SJSA1 (cell line): ENCODE measurements at regions not wholly inside any gene's neighbourhood (a gene's known extent, or its start where the extent isn't known, plus 50 kb on each side); places are given as distances from the start of the nearest gene placed in this dataset.

Experiments used
- DNase-seq, 2 experiments: peaks; one replicate each; pipeline ENCODE4 v3.0.0-alpha.2; 2015 to 2020; ENCODE audit warnings: low spot score in 2 of 2, low read depth in 1 of 2
- H3K27ac ChIP-seq: fragments of 250-450 bp; sonication (Bioruptor Pico); 2 replicates; pipeline ENCODE4 v1.5.1; 2020; ENCODE audit warnings: mild to moderate bottlenecking, moderate library complexity
- H3K27me3 ChIP-seq: fragments of 250-450 bp; sonication (Bioruptor Pico); replicated peaks from 2 replicates; pipeline ENCODE4 v1.5.1; 2020; ENCODE audit warnings: mild to moderate bottlenecking, moderate library complexity
- H3K36me3 ChIP-seq: fragments of 250-450 bp; sonication (Bioruptor Pico); 2 replicates; pipeline ENCODE4 v1.5.1; 2020; ENCODE audit warnings: mild to moderate bottlenecking
- H3K4me1 ChIP-seq: fragments of 250-450 bp; sonication (Bioruptor Pico); replicated peaks from 2 replicates; pipeline ENCODE4 v1.6.1; 2021; ENCODE audit warnings: mild to moderate bottlenecking
- H3K4me3 ChIP-seq: fragments of 250-450 bp; sonication (Bioruptor Pico); 2 replicates; pipeline ENCODE4 v1.5.1; 2020; ENCODE audit warnings: mild to moderate bottlenecking
- H3K9me3 ChIP-seq: fragments of 250-450 bp; sonication (Bioruptor Pico); replicated peaks from 2 replicates; pipeline ENCODE4 v1.5.1; 2020; ENCODE audit warnings: mild to moderate bottlenecking

- no peaks in the 10 kb centered on the region for H3K36me3 ChIP-seq
- no peak overlapping the region for H3K4me3 ChIP-seq
- DNase-seq = no peak
- no peaks in the 10 kb centered on the region for H3K27me3 ChIP-seq
- no peaks in the 10 kb centered on the region for H3K4me1 ChIP-seq
- no peak overlapping the region for H3K27ac ChIP-seq
- no peaks in the 10 kb centered on the region for H3K9me3 ChIP-seq
Observed at GRCh38 chr11:10379426-10379825, 74.6 kb downstream of the ADM start.

GRCh38 chr11:10379871-10380568, 75.0 kb upstream of the AMPD3 start:
- no peak for DNase-seq
- no peaks in the 10 kb centered on the region for H3K27me3 ChIP-seq
- H3K27ac ChIP-seq = no peak overlapping the region
- H3K4me1 ChIP-seq = no peaks in the 10 kb centered on the region
- no peak overlapping the region for H3K4me3 ChIP-seq
- H3K9me3 ChIP-seq = no peaks in the 10 kb centered on the region
- H3K36me3 ChIP-seq = no peaks in the 10 kb centered on the region

- H3K36me3 ChIP-seq = no peaks in the 10 kb centered on the region
- H3K9me3 ChIP-seq = no peaks in the 10 kb centered on the region
- no peaks in the 10 kb centered on the region for H3K4me1 ChIP-seq
- no peak for DNase-seq
- no peaks in the 10 kb centered on the region for H3K27me3 ChIP-seq
- H3K4me3 ChIP-seq = no peak overlapping the region
- no peak overlapping the region for H3K27ac ChIP-seq
Observed at GRCh38 chr11:10380921-10381320, 74.1 kb upstream of the AMPD3 start.

GRCh38 chr11:10381736-10382135, 73.3 kb upstream of the AMPD3 start:
- Histone ChIP-seq H3K27me3 (no peaks in the 10 kb centered on the region), H3K27ac (no peak overlapping the region), H3K9me3 (no peaks in the 10 kb centered on the region), H3K4me3 (no peak overlapping the region), H3K4me1 (no peaks in the 10 kb centered on the region), H3K36me3 (no peaks in the 10 kb centered on the region)
- DNase-seq = no peak

- peak in 1 of 2 experiments; percentile 17 for DNase-seq
- Histone ChIP-seq H3K4me3 (no peak overlapping the region), H3K27ac (no peak overlapping the region), H3K36me3 (no peaks in the 10 kb centered on the region), H3K27me3 (no peaks in the 10 kb centered on the region), H3K9me3 (no peaks in the 10 kb centered on the region), H3K4me1 (no peaks in the 10 kb centered on the region)
Observed at GRCh38 chr11:10382518-10382917, 72.5 kb upstream of the AMPD3 start.

- Histone ChIP-seq H3K4me1 (no peaks in the 10 kb centered on the region), H3K27me3 (no peaks in the 10 kb centered on the region), H3K27ac (no peak overlapping the region), H3K36me3 (no peaks in the 10 kb centered on the region), H3K4me3 (no peak overlapping the region), H3K9me3 (no peaks in the 10 kb centered on the region)
- no peak for DNase-seq
Observed at GRCh38 chr11:10385696-10386095, 69.4 kb upstream of the AMPD3 start.

- Histone ChIP-seq H3K36me3 (no peaks in the 10 kb centered on the region), H3K27ac (no peak overlapping the region), H3K4me3 (no peak overlapping the region), H3K4me1 (no peaks in the 10 kb centered on the region), H3K27me3 (no peaks in the 10 kb centered on the region), H3K9me3 (no peaks in the 10 kb centered on the region)
- no peak for DNase-seq
Observed at GRCh38 chr11:10386361-10386760, 68.7 kb upstream of the AMPD3 start.

- no peak for DNase-seq
- no peaks in the 10 kb centered on the region for H3K9me3 ChIP-seq
- H3K27me3 ChIP-seq = no peaks in the 10 kb centered on the region
- no peak overlapping the region for H3K27ac ChIP-seq
- H3K36me3 ChIP-seq = no peaks in the 10 kb centered on the region
- no peaks in the 10 kb centered on the region for H3K4me1 ChIP-seq
- H3K4me3 ChIP-seq = no peak overlapping the region
Observed at GRCh38 chr11:10386861-10387205, 68.2 kb upstream of the AMPD3 start.

- no peaks in the 10 kb centered on the region for H3K36me3 ChIP-seq
- H3K4me1 ChIP-seq = no peaks in the 10 kb centered on the region
- no peak overlapping the region for H3K4me3 ChIP-seq
- no peak overlapping the region for H3K27ac ChIP-seq
- no peaks in the 10 kb centered on the region for H3K9me3 ChIP-seq
- no peaks in the 10 kb centered on the region for H3K27me3 ChIP-seq
- no peak for DNase-seq
Observed at GRCh38 chr11:10387206-10388083, 67.6 kb upstream of the AMPD3 start.

- H3K27ac ChIP-seq = no peak overlapping the region
- no peak for DNase-seq
- no peaks in the 10 kb centered on the region for H3K36me3 ChIP-seq
Observed at GRCh38 chr11:10388101-10388500, 67.0 kb upstream of the AMPD3 start.

GRCh38 chr11:10388574-10388973, 66.5 kb upstream of the AMPD3 start:
- DNase-seq = no peak
- no peak overlapping the region for H3K27ac ChIP-seq
- no peaks in the 10 kb centered on the region for H3K27me3 ChIP-seq
- no peaks in the 10 kb centered on the region for H3K4me1 ChIP-seq
- H3K9me3 ChIP-seq = no peaks in the 10 kb centered on the region
- H3K36me3 ChIP-seq = no peaks in the 10 kb centered on the region
- H3K4me3 ChIP-seq = no peak overlapping the region

More at GRCh38 chr11:10388101-10388500, 67.0 kb upstream of the AMPD3 start:
- no peaks in the 10 kb centered on the region for H3K27me3 ChIP-seq
- H3K4me3 ChIP-seq = no peak overlapping the region
- no peaks in the 10 kb centered on the region for H3K4me1 ChIP-seq
- H3K9me3 ChIP-seq = no peaks in the 10 kb centered on the region

- DNase-seq = no peak
- Histone ChIP-seq H3K27me3 (no peaks in the 10 kb centered on the region), H3K4me1 (no peaks in the 10 kb centered on the region), H3K4me3 (no peak overlapping the region), H3K36me3 (no peaks in the 10 kb centered on the region), H3K27ac (no peak overlapping the region), H3K9me3 (no peaks in the 10 kb centered on the region)
Observed at GRCh38 chr11:10390375-10390774, 64.7 kb upstream of the AMPD3 start.

GRCh38 chr11:10392095-10393079, 62.7 kb upstream of the AMPD3 start:
- no peaks in the 10 kb centered on the region for H3K36me3 ChIP-seq
- H3K27me3 ChIP-seq = no peaks in the 10 kb centered on the region
- no peak overlapping the region for H3K4me3 ChIP-seq
- no peak overlapping the region for H3K27ac ChIP-seq
- no peak for DNase-seq
- no peaks in the 10 kb centered on the region for H3K9me3 ChIP-seq
- no peaks in the 10 kb centered on the region for H3K4me1 ChIP-seq
